ENCODE measurements at regions not wholly inside any gene's neighbourhood (a gene's known extent, or its start where the extent isn't known, plus 50 kb on each side); places are given as distances from the start of the nearest gene placed in this dataset.

DNA sequence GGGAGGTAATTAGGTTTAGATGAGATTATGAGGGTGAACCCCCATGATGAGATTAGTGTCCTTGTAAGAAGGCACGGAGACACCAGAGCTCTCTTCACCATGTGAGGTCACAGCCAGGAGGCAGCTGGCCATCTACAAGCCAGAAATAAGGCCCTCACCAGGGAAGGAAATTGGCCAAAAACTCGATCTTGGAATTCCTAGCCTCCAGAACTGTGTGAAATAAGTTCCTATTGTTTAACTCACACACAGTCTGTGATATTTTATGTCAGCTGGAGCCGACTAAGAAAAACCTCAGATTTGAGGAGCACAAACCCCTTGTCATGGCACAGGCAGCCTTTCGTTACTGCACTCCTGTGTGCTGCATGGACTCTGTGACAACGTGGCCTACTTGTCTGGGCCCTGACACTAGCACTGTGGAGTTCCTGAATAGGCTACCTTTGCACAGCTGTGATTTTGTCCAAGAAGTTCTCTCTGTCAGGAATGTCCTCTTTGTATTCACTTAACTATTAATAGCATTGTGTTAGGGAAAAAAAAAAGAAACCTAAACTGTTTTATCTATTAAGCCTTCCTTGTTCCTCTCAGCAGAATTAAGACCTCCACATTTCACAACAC lies 319.8 kb downstream of the TDRD15 start:
- FAIRE-seq (no peak), DNase-seq (no peak)
- intact Hi-C loops (cut with DNase I): no loop called here

DNA sequence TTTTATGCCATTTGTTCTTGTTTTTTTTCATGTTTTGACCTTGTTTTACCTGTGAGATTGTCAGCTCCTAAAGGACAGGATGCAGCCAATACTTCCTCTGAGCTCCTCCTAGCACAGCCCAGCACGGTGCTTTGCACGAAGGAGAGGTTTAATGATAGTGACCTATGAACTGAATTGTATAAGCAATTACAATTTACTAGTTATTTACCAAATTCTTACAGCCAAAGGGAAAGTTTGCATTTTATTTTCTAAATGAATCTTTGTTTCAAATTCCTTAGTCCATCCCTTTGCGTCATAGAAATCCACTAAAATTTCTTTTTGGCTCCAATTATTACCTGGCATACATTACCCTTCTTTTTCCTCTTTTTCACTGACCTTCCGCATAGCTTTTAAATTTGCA lies 326.1 kb downstream of the TDRD15 start:
- no peaks in the 10 kb centered on the region for H3K36me3 ChIP-seq
- FAIRE-seq: no peak
- 58 to 64% methylated on average over 4 of the region's 4 CpGs for WGBS, 2 donors

More for the DNA sequence above, 319.8 kb downstream of the TDRD15 start:
- no peak for ATAC-seq
- 44 to 47% methylated on average over 5 of the region's 5 CpGs for WGBS, 2 donors
- Histone ChIP-seq H3K4me3 (no peak overlapping the region), H3K27ac (no peak overlapping the region), H3K9me3 (no peaks in the 10 kb centered on the region), H3K36me3 (no peaks in the 10 kb centered on the region), H3K27me3 (no peaks in the 10 kb centered on the region), H3K4me1 (no peaks in the 10 kb centered on the region)
- TF ChIP-seq, protein P1, sequence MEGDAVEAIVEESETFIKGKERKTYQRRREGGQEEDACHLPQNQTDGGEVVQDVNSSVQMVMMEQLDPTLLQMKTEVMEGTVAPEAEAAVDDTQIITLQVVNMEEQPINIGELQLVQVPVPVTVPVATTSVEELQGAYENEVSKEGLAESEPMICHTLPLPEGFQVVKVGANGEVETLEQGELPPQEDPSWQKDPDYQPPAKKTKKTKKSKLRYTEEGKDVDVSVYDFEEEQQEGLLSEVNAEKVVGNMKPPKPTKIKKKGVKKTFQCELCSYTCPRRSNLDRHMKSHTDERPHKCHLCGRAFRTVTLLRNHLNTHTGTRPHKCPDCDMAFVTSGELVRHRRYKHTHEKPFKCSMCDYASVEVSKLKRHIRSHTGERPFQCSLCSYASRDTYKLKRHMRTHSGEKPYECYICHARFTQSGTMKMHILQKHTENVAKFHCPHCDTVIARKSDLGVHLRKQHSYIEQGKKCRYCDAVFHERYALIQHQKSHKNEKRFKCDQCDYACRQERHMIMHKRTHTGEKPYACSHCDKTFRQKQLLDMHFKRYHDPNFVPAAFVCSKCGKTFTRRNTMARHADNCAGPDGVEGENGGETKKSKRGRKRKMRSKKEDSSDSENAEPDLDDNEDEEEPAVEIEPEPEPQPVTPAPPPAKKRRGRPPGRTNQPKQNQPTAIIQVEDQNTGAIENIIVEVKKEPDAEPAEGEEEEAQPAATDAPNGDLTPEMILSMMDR (IDR thresholded peaks at IDR 0.05): no peak

DNA sequence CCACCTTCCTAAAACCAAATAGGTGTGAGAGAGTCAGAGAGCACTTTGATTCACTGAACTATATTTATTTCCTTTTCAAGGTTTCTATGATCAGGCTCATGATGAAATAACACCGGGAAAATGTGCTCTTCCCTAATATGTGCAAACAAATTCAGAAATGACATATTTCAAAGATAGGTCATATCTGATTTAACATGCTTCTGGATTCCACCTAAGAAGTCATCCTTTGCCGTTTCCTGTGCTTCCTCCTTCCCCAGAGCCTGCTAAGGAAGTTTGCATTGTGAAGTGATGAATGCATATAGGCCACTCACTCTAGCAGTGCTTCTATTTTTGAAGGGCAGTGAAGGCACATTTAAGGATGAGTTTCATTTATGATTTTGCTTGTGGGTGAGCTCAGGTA lies 327.6 kb downstream of the TDRD15 start:
- no peak overlapping the region for H3K27ac ChIP-seq
- DNase-seq (no peak), ATAC-seq (no peak), FAIRE-seq (no peak)
- no peaks in the 10 kb centered on the region for H3K27me3 ChIP-seq
- no peaks in the 10 kb centered on the region for H3K4me1 ChIP-seq
- intact Hi-C loops (cut with DNase I): no loop called here
- WGBS, 2 donors: 42 to 47% methylated on average over 2 of the region's 2 CpGs
- TF ChIP-seq, protein P1 (IDR thresholded peaks at IDR 0.05): no peak
- no peak overlapping the region for H3K4me3 ChIP-seq
- no peaks in the 10 kb centered on the region for H3K9me3 ChIP-seq
- H3K36me3 ChIP-seq: no peaks in the 10 kb centered on the region

More for the DNA sequence above, 326.1 kb downstream of the TDRD15 start:
- Histone ChIP-seq H3K4me3 (no peak overlapping the region), H3K27ac (no peak overlapping the region), H3K9me3 (no peaks in the 10 kb centered on the region), H3K4me1 (no peaks in the 10 kb centered on the region), H3K27me3 (no peaks in the 10 kb centered on the region)
- TF ChIP-seq, protein P1 (IDR thresholded peaks at IDR 0.05): no peak
- intact Hi-C loops (cut with DNase I): no loop called here
- ATAC-seq: no peak
- no peak for DNase-seq

DNA sequence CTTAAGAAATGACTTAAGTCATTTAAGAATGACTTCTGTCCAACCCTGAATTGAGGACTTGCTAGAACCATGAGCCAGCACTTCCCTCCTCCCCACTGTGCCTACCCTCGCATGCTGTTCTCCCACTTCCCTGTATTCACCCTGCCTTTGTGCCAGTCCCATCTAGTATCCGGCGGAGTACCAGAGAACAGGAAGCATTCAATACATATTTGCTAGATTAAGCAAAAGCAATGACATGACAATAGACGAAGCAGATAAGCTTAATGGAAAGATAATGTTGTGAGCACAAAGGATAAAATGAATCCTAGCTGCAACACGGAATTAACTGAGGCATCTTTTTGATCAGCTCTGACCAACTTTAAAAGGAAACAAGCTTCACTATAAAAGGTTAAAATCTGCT lies 328.5 kb downstream of the TDRD15 start:
- Histone ChIP-seq H3K9me3 (no peaks in the 10 kb centered on the region), H3K4me1 (no peaks in the 10 kb centered on the region), H3K27me3 (no peaks in the 10 kb centered on the region), H3K27ac (no peak overlapping the region), H3K4me3 (no peak overlapping the region), H3K36me3 (no peaks in the 10 kb centered on the region)
- ATAC-seq (no peak), FAIRE-seq (no peak), DNase-seq (no peak)
- TF ChIP-seq, protein P1 (IDR thresholded peaks at IDR 0.05): no peak
- intact Hi-C loops (cut with DNase I): no loop called here
- 37 to 46% methylated on average over 5 of the region's 5 CpGs for WGBS, 2 donors

DNA sequence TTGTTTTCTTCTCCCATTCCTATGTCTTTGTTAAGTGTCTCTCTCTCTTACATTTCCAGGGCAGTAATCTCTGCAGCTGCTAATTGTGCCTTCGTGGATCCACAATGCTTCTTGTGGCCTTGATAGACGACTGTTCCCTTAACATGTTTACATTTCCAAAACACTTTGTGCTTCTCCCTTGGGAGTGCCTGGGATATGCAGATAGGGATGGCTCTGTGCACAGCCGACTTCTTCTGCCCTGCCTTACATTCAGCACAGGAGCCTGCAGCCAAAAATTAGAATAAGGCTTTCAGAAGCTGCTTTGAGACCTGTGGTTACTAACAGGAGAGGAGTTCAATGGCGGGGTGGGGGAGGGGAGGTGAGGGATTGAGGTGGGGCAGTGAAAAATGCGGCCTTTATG lies 328.9 kb downstream of the TDRD15 start:
- DNase-seq (no peak), ATAC-seq (no peak), FAIRE-seq (no peak)
- WGBS, 2 donors: 17 to 34% methylated on average over 5 of the region's 5 CpGs
- intact Hi-C loops (cut with DNase I): no loop called here
- H3K4me1 ChIP-seq: no peaks in the 10 kb centered on the region
- H3K27me3 ChIP-seq: no peaks in the 10 kb centered on the region
- no peaks in the 10 kb centered on the region for H3K36me3 ChIP-seq
- H3K27ac ChIP-seq: no peak overlapping the region
- no peaks in the 10 kb centered on the region for H3K9me3 ChIP-seq
- TF ChIP-seq, protein P1 (IDR thresholded peaks at IDR 0.05): no peak
- no peak overlapping the region for H3K4me3 ChIP-seq

Data from pancreas (tissue), 10 donors.